Upper lobe of right lung (tissue), 1 donor: ENCODE measurements at regions not wholly inside any gene's neighbourhood (a gene's known extent, or its start where the extent isn't known, plus 50 kb on each side); places are given as distances from the start of the nearest gene placed in this dataset.
"Not testable (repeated sequence)": the region's sequence is repeated elsewhere in the genome, so short reads cannot be mapped to it uniquely, and the experiment has no call there.

Source experiments
- ATAC-seq: fragments of 200-7000 bp; cut with Tn5 transposase; one replicate; pipeline ENCODE4 v1.9.1; 2020; ENCODE audit warnings: mild to moderate bottlenecking, moderate library complexity
- DNase-seq: peaks from one replicate; pipeline ENCODE4 v3.0.0-alpha.2; 2020
- H3K27ac ChIP-seq: fragments of 200-600 bp; one replicate; pipeline ENCODE4 v1.8.0; 2022
- H3K27me3 ChIP-seq: fragments of 200-600 bp; one replicate; pipeline ENCODE4 v1.8.0; 2022; ENCODE audit warnings: mild to moderate bottlenecking
- H3K36me3 ChIP-seq: fragments of 200-600 bp; one replicate; pipeline ENCODE4 v1.8.0; 2022
- H3K4me1 ChIP-seq: fragments of 200-600 bp; one replicate; pipeline ENCODE4 v1.8.0; 2022
- H3K4me3 ChIP-seq: fragments of 200-600 bp; one replicate; pipeline ENCODE4 v1.8.0; 2022; ENCODE audit warnings: mild to moderate bottlenecking
- H3K9me3 ChIP-seq: fragments of 200-600 bp; one replicate; pipeline ENCODE4 v1.8.0; 2022
- intact Hi-C: fragments of 100-400 bp; cut with DNase I; formaldehyde crosslinking; loops from one replicate; pipeline ENCODE4 v1.11.0; 2022
- TF ChIP-seq, protein P1 (sequence below): fragments of 200-600 bp; IDR thresholded peaks from one replicate; pipeline ENCODE4 v1.8.0; 2022; ENCODE audit warnings: antibody characterized with exemption
- donor health status: DM: no; HTN: yes; CAD: no; lungs with severe emphysema.

DNA sequence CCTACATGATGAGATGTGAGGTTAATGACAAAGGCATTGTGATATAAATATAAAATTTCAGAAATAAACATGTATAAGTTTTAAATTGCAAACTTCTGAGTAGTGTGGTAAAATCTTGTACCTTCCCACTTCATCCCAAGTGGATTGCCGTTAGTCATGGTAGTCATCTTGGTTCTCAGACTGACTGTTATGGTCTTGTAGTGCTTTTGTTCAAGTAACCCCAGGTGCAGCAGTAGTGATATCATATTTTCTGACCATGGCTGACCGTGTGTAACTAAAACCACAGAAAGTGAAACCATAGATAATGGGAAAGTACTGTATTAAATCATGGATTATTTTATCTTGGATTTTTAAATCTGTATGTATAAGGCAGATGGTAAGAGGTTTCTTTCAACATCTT is 74.8 kb upstream of the SLIT2 start:
- TF ChIP-seq, protein P1, sequence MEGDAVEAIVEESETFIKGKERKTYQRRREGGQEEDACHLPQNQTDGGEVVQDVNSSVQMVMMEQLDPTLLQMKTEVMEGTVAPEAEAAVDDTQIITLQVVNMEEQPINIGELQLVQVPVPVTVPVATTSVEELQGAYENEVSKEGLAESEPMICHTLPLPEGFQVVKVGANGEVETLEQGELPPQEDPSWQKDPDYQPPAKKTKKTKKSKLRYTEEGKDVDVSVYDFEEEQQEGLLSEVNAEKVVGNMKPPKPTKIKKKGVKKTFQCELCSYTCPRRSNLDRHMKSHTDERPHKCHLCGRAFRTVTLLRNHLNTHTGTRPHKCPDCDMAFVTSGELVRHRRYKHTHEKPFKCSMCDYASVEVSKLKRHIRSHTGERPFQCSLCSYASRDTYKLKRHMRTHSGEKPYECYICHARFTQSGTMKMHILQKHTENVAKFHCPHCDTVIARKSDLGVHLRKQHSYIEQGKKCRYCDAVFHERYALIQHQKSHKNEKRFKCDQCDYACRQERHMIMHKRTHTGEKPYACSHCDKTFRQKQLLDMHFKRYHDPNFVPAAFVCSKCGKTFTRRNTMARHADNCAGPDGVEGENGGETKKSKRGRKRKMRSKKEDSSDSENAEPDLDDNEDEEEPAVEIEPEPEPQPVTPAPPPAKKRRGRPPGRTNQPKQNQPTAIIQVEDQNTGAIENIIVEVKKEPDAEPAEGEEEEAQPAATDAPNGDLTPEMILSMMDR: no peak
- DNase-seq (no peak), ATAC-seq (no peak)
- Histone ChIP-seq H3K36me3 (no peaks in the 10 kb centered on the region), H3K9me3 (no peaks in the 10 kb centered on the region), H3K4me1 (no peaks in the 10 kb centered on the region), H3K27me3 (no peaks in the 10 kb centered on the region), H3K27ac (no peak overlapping the region), H3K4me3 (no peak overlapping the region)
- intact Hi-C loops: no loop called here

DNA sequence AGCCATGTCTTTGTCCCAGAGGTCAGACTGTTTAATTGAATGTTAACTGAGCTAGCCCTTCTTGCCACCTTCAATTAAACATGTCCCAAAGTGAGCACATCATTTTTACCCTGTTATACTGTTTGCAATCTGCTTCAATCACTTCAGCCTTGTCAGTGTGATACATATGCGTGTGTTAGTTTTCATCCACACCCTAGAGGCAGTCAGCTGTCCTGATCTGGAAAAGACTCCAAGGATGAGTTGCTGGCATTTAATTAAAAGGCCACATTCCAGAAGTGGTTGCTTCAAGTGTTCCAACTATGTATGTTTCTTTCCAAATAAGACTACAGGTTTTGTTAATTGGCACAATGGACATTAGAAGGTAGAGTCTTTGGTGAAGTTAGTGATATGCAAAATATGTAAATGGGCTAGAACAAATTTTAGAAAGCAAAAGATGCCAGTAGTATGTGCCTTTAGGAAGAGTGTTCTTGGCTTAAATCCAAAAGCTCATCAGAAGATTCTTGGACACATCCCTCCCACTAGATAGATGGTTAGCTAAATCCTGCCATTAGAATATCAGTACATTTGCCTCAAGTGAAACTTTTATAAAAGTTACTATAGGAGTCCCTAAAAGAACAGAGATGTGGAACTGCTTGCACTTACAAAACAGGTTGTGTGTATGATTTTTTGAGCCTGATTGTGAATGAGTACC is 79.5 kb upstream of the SLIT2 start:
- DNase-seq (no peak), ATAC-seq (no peak)
- Histone ChIP-seq H3K4me3 (no peak overlapping the region), H3K27ac (no peak overlapping the region), H3K36me3 (no peaks in the 10 kb centered on the region), H3K27me3 (no peaks in the 10 kb centered on the region), H3K4me1 (no peaks in the 10 kb centered on the region), H3K9me3 (no peaks in the 10 kb centered on the region)
- TF ChIP-seq, protein P1: no peak
- intact Hi-C loops: no loop called here

DNA sequence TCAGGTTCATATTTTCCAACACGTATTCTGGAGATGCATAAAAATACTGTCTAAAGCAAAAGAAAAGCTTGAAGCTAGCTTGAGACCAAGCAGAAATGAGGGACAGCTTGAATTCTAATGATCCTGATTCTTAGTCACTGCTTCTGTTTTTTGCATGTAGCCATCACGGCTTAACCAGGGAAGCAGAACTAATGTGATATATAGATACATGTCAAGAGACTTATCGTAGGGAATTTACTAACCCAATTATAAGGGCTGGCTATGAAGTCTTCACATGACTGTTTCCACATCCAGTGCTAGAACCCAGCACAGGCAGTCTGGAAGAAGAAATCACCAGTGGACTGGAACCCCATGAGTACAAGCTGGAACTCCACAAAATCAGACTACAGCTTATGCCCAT is 85.2 kb upstream of the SLIT2 start:
- Histone ChIP-seq H3K27me3 (no peaks in the 10 kb centered on the region), H3K9me3 (no peaks in the 10 kb centered on the region), H3K36me3 (no peaks in the 10 kb centered on the region), H3K4me3 (no peak overlapping the region), H3K27ac (no peak overlapping the region), H3K4me1 (no peaks in the 10 kb centered on the region)
- intact Hi-C loops: no loop called here
- DNase-seq: no peak
- ATAC-seq: no peak
- TF ChIP-seq, protein P1: no peak

DNA sequence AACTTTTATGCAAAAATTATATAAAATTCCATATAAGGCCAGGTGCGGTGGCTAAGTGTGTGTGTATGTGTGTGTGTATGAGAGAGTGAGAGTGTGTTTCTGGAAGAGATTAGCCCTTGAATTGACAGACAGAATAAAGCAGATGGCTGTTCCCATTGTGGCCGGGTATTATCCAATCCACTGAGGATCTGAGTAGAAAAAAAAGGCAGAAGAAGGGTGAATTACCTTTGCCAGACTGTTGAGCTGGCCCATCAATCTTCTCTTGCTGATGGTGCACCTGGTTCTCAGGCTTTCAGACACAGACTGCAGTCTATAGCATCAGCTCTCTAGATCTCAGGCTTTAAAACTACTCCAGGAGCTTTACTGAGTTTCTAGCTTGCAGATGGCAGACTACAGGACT is 92.2 kb upstream of the SLIT2 start:
- Histone ChIP-seq H3K4me3 (no peak overlapping the region), H3K4me1 (no peaks in the 10 kb centered on the region), H3K9me3 (no peaks in the 10 kb centered on the region), H3K27me3 (no peaks in the 10 kb centered on the region), H3K36me3 (no peaks in the 10 kb centered on the region), H3K27ac (no peak overlapping the region)
- DNase-seq (no peak), ATAC-seq (no peak)
- intact Hi-C loops: no loop called here
- TF ChIP-seq, protein P1: no peak

DNA sequence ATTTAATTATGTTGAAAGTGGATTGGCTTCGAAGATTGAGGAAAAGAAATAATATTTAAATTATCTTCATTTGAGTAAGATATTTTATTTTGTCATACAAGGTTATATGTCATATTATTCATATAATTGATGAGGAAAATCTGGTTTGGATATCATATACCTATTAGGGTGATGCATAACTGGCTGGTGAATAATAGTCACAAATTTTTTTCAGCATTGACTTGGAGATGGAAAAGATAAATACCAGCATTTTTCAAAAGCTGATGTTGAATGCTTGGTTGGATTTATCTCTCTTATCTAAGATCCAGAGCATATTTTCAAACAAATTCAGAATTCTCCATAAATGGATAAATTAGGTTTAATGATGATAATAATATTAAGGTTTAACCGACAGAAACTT is 93.5 kb upstream of the SLIT2 start:
- H3K27me3 ChIP-seq: no peaks in the 10 kb centered on the region
- H3K9me3 ChIP-seq: no peaks in the 10 kb centered on the region
- TF ChIP-seq, protein P1: no peak
- ATAC-seq (no peak), DNase-seq (no peak)
- no peak overlapping the region for H3K4me3 ChIP-seq
- no peaks in the 10 kb centered on the region for H3K36me3 ChIP-seq
- H3K4me1 ChIP-seq: no peaks in the 10 kb centered on the region
- intact Hi-C loops: no loop called here
- H3K27ac ChIP-seq: no peak overlapping the region

DNA sequence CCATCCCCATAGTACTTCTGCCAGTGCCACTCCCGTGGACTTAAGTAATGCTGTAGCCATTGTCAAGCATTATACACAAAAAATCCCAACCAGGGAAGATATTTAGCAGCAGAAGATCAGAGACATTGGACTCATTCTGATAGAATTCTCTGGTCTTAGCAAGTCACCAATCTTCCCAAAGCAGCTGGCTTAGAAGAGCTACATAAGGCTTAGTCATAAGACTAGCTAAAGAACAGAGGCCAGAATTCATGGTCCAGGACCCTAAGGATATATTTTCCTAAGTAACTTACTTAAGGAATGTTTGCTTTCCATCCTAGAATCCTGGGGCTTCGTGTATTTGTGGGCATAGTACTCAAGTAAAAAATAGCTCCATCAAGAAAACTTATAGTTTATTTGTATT is 100.3 kb upstream of the SLIT2 start:
- intact Hi-C loops: no loop called here
- Histone ChIP-seq H3K4me3 (no peak overlapping the region), H3K36me3 (no peaks in the 10 kb centered on the region), H3K9me3 (no peaks in the 10 kb centered on the region), H3K27me3 (no peaks in the 10 kb centered on the region), H3K4me1 (no peaks in the 10 kb centered on the region), H3K27ac (no peak overlapping the region)
- TF ChIP-seq, protein P1: no peak
- no peak for ATAC-seq
- DNase-seq: no peak

DNA sequence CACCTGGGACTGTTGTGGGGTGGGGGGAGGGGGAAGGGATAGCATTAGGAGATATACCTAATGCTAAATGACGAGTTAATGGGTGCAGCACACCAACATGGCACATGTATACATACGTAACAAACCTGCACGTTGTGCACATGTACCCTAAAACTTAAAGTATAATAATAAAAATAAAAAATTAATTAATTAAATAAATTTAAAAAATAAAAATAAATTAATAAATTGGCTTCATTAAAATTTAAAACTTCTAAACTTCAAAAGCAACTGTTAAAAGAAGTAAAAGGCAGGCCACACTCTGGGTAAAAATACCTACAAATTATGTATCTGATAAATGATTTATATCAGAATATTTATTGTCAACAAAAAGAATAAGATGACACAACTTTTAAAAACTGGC is 102.6 kb upstream of the SLIT2 start:
- intact Hi-C loops, ATAC-seq, H3K27me3 ChIP-seq, H3K9me3 ChIP-seq, DNase-seq, H3K36me3 ChIP-seq, H3K4me3 ChIP-seq, H3K4me1 ChIP-seq, H3K27ac ChIP-seq: not testable (repeated sequence)
